ENCODE measurements at regions not wholly inside any gene's neighbourhood (a gene's known extent, or its start where the extent isn't known, plus 50 kb on each side); places are given as distances from the start of the nearest gene placed in this dataset.

- H3K27me3 ChIP-seq (ENCODE audit: control insufficient read depth in 1 of 2, insufficient read depth in 2 of 2, low read length in 2 of 2): no peaks in the 10 kb centered on the region
- H3K4me1 ChIP-seq (ENCODE audit: control insufficient read depth in 2 of 2, insufficient read depth in 2 of 2, low read length in 1 of 2): no peaks in the 10 kb centered on the region
- no peak overlapping the region for H3K27ac ChIP-seq (ENCODE audit: low read depth in 2 of 2, low read length in 1 of 2)
- H3K36me3 ChIP-seq (ENCODE audit: control insufficient read depth in 2 of 2, insufficient read depth in 2 of 2, low read length in 1 of 2): no peaks in the 10 kb centered on the region
- H3K9me3 ChIP-seq (ENCODE audit: control insufficient read depth in 2 of 2, insufficient read depth in 1 of 2, low read depth in 1 of 2, low read length in 1 of 2): no peaks in the 10 kb centered on the region
- no peak overlapping the region for H3K4me3 ChIP-seq (ENCODE audit: low read depth in 1 of 2, low read length in 2 of 2)
Measured at GRCh38 chr5:118176146-118176545, 812.2 kb downstream of the DTWD2 start.

- no peaks in the 10 kb centered on the region for H3K36me3 ChIP-seq (ENCODE audit: control insufficient read depth in 2 of 2, insufficient read depth in 2 of 2, low read length in 1 of 2)
- H3K27me3 ChIP-seq (ENCODE audit: control insufficient read depth in 1 of 2, insufficient read depth in 2 of 2, low read length in 2 of 2): no peaks in the 10 kb centered on the region
- 62 to 72% methylated on average over 3 of the region's 3 CpGs for WGBS, 2 donors
Measured at GRCh38 chr5:118174671-118175070, 813.7 kb downstream of the DTWD2 start.

DNA sequence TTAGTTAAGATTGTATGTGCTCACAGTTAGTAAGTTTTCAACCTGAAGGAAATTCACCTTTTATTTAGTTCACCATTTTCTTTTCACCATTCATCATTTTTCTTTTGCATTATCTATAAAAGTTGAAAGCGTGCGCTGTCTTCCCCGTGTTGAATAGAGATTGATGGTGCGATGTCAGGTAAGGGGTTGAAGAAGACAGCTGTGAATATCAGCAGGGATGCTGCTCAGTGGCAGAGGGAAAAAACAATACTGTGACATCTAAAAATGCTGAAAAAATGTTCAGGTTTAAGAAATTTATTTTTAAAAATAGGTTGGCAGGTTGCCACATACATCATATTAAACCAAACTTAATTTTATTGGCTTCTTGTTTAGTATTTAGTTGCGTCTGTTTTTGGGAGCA lies 815.0 kb downstream of the DTWD2 start:
- Histone ChIP-seq H3K36me3 (ENCODE audit: control insufficient read depth in 2 of 2, insufficient read depth in 2 of 2, low read length in 1 of 2) (no peaks in the 10 kb centered on the region), H3K27ac (ENCODE audit: low read depth in 2 of 2, low read length in 1 of 2) (no peak overlapping the region), H3K9me3 (ENCODE audit: control insufficient read depth in 2 of 2, insufficient read depth in 1 of 2, low read depth in 1 of 2, low read length in 1 of 2) (no peaks in the 10 kb centered on the region), H3K4me1 (ENCODE audit: control insufficient read depth in 2 of 2, insufficient read depth in 2 of 2, low read length in 1 of 2) (no peaks in the 10 kb centered on the region), H3K4me3 (ENCODE audit: low read depth in 1 of 2, low read length in 2 of 2) (no peak overlapping the region), H3K27me3 (ENCODE audit: control insufficient read depth in 1 of 2, insufficient read depth in 2 of 2, low read length in 2 of 2) (no peaks in the 10 kb centered on the region)
- WGBS, 2 donors: 89 to 90% methylated on average over 5 of the region's 5 CpGs

More at GRCh38 chr5:118174671-118175070, 813.7 kb downstream of the DTWD2 start:
- Histone ChIP-seq H3K27ac (ENCODE audit: low read depth in 2 of 2, low read length in 1 of 2) (no peak overlapping the region), H3K4me3 (ENCODE audit: low read depth in 1 of 2, low read length in 2 of 2) (no peak overlapping the region), H3K9me3 (ENCODE audit: control insufficient read depth in 2 of 2, insufficient read depth in 1 of 2, low read depth in 1 of 2, low read length in 1 of 2) (no peaks in the 10 kb centered on the region), H3K4me1 (ENCODE audit: control insufficient read depth in 2 of 2, insufficient read depth in 2 of 2, low read length in 1 of 2) (no peaks in the 10 kb centered on the region)

DNA sequence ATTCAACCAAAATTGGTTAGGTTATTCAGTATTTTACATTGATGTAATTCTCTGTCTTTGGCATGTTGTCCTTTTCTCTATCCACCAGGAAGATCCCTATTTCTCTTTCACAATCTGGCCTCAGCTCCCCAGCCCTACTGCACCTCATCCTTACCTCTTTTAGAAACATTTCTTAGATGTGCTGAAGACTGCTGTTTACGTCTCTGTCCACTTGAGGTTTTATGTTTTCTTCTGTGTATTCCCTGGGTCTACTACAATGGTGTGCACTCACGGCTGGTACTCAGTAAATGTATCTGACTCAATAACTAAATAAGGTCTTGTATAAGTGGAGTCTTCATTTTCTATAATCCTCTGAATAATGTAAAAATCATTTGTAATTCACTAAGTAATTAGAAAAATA lies 822.7 kb downstream of the DTWD2 start:
- Histone ChIP-seq H3K27me3 (ENCODE audit: control insufficient read depth in 1 of 2, insufficient read depth in 2 of 2, low read length in 2 of 2) (no peaks in the 10 kb centered on the region), H3K4me1 (ENCODE audit: control insufficient read depth in 2 of 2, insufficient read depth in 2 of 2, low read length in 1 of 2) (no peaks in the 10 kb centered on the region), H3K36me3 (ENCODE audit: control insufficient read depth in 2 of 2, insufficient read depth in 2 of 2, low read length in 1 of 2) (no peaks in the 10 kb centered on the region), H3K9me3 (ENCODE audit: control insufficient read depth in 2 of 2, insufficient read depth in 1 of 2, low read depth in 1 of 2, low read length in 1 of 2) (no peaks in the 10 kb centered on the region), H3K4me3 (ENCODE audit: low read depth in 1 of 2, low read length in 2 of 2) (no peak overlapping the region), H3K27ac (ENCODE audit: low read depth in 2 of 2, low read length in 1 of 2) (no peak overlapping the region)
- 87 to 89% methylated on average over 2 of the region's 2 CpGs for WGBS, 2 donors

- Histone ChIP-seq H3K4me1 (ENCODE audit: control insufficient read depth in 2 of 2, insufficient read depth in 2 of 2, low read length in 1 of 2) (no peaks in the 10 kb centered on the region), H3K27ac (ENCODE audit: low read depth in 2 of 2, low read length in 1 of 2) (no peak overlapping the region), H3K9me3 (ENCODE audit: control insufficient read depth in 2 of 2, insufficient read depth in 1 of 2, low read depth in 1 of 2, low read length in 1 of 2) (no peaks in the 10 kb centered on the region), H3K4me3 (ENCODE audit: low read depth in 1 of 2, low read length in 2 of 2) (no peak overlapping the region), H3K36me3 (ENCODE audit: control insufficient read depth in 2 of 2, insufficient read depth in 2 of 2, low read length in 1 of 2) (no peaks in the 10 kb centered on the region), H3K27me3 (ENCODE audit: control insufficient read depth in 1 of 2, insufficient read depth in 2 of 2, low read length in 2 of 2) (no peaks in the 10 kb centered on the region)
- 77 to 80% methylated on average over 5 of the region's 5 CpGs for WGBS, 2 donors
Measured at GRCh38 chr5:118156181-118156580, 832.2 kb downstream of the DTWD2 start.

DNA sequence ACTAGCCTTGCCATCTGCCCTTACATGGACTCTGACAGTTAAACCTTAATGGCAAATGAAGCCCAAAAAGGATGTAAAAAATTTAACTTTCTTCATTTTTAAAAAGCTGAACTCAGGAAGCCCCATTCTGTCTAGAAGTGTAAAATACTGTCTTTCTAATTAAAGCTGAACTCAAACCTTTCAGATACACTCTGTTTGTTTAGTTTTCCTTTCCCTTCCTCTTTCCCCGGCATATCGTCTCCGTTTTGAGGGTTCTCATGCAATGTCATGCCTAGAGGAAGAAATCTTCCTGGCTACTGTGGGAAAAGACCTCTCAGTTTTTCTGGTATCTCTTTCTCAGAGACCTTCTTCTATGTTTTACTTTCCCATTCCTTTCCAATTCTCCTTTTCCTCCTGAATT lies 841.5 kb downstream of the DTWD2 start:
- Histone ChIP-seq H3K36me3 (ENCODE audit: control insufficient read depth in 2 of 2, insufficient read depth in 2 of 2, low read length in 1 of 2) (no peaks in the 10 kb centered on the region), H3K27ac (ENCODE audit: low read depth in 2 of 2, low read length in 1 of 2) (no peak overlapping the region), H3K9me3 (ENCODE audit: control insufficient read depth in 2 of 2, insufficient read depth in 1 of 2, low read depth in 1 of 2, low read length in 1 of 2) (no peaks in the 10 kb centered on the region), H3K4me1 (ENCODE audit: control insufficient read depth in 2 of 2, insufficient read depth in 2 of 2, low read length in 1 of 2) (no peaks in the 10 kb centered on the region), H3K4me3 (ENCODE audit: low read depth in 1 of 2, low read length in 2 of 2) (no peak overlapping the region), H3K27me3 (ENCODE audit: control insufficient read depth in 1 of 2, insufficient read depth in 2 of 2, low read length in 2 of 2) (no peaks in the 10 kb centered on the region)
- WGBS, 2 donors: 64 to 82% methylated on average over 3 of the region's 3 CpGs

DNA sequence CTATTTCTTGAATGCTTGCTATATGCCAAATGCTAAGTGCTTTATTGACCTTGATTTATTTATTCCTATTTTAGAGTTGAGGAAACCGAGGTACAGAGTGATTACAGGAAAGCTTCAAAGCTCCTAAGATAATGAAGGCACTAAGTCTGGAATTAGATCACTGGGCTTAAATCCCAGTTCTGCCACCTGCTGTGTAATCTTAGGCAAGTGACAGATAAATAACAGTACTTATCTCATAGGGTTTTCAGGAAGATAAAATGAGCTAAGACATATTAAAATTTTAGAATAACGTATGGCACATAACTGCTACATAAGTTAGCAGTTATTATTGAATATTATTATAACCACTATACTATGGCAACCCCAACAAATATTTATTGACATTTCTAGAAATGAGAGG lies 843.8 kb downstream of the DTWD2 start:
- WGBS, 2 donors: 57 to 70% methylated on average over 2 of the region's 2 CpGs
- H3K4me1 ChIP-seq (ENCODE audit: control insufficient read depth in 2 of 2, insufficient read depth in 2 of 2, low read length in 1 of 2): no peaks in the 10 kb centered on the region
- no peaks in the 10 kb centered on the region for H3K36me3 ChIP-seq (ENCODE audit: control insufficient read depth in 2 of 2, insufficient read depth in 2 of 2, low read length in 1 of 2)
- no peaks in the 10 kb centered on the region for H3K9me3 ChIP-seq (ENCODE audit: control insufficient read depth in 2 of 2, insufficient read depth in 1 of 2, low read depth in 1 of 2, low read length in 1 of 2)
- H3K4me3 ChIP-seq (ENCODE audit: low read depth in 1 of 2, low read length in 2 of 2): no peak overlapping the region
- no peak overlapping the region for H3K27ac ChIP-seq (ENCODE audit: low read depth in 2 of 2, low read length in 1 of 2)
- no peaks in the 10 kb centered on the region for H3K27me3 ChIP-seq (ENCODE audit: control insufficient read depth in 1 of 2, insufficient read depth in 2 of 2, low read length in 2 of 2)

DNA sequence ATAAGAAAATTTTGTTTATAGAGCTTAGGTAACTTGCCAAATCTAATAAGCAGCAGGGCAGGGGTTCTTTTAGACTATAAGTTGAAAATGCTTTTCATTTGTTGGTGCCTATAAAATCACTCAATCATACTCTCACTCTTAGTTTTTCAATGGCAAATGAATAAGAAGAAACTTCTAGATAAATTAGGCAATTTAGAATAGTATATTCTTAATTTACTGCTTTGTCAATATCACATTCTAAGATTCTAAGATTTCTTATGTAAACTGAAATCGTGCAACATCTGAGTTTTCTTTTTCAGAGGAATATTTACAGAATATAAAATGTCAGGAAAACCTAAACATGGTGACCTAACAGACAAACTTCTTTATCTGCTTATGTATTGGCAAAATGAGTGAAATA lies 849.0 kb downstream of the DTWD2 start:
- Histone ChIP-seq H3K4me3 (ENCODE audit: low read depth in 1 of 2, low read length in 2 of 2) (no peak overlapping the region), H3K36me3 (ENCODE audit: control insufficient read depth in 2 of 2, insufficient read depth in 2 of 2, low read length in 1 of 2) (no peaks in the 10 kb centered on the region), H3K4me1 (ENCODE audit: control insufficient read depth in 2 of 2, insufficient read depth in 2 of 2, low read length in 1 of 2) (no peaks in the 10 kb centered on the region), H3K9me3 (ENCODE audit: control insufficient read depth in 2 of 2, insufficient read depth in 1 of 2, low read depth in 1 of 2, low read length in 1 of 2) (no peaks in the 10 kb centered on the region), H3K27me3 (ENCODE audit: control insufficient read depth in 1 of 2, insufficient read depth in 2 of 2, low read length in 2 of 2) (no peaks in the 10 kb centered on the region), H3K27ac (ENCODE audit: low read depth in 2 of 2, low read length in 1 of 2) (no peak overlapping the region)
- 22 to 33% methylated on average over 1 of the region's 1 CpG for WGBS, 2 donors

DNA sequence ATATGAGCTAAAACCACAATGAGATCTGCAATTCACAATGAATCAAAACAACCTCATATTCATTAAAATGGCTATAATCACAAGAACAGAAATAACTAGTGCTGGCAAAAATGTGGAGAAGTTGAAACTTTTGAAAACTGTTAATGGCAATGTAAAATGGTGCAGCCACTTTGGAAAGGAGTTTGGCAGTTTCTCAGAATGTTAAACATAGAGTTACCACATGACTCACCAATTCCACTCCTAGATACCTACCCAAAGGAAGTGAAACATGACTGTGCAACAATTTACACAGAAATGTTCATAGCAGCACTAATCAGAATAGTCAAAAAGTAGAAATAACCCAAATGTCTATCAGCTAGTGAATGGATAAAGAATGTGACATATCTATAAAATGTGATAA lies 862.2 kb downstream of the DTWD2 start:
- H3K36me3 ChIP-seq (ENCODE audit: control insufficient read depth in 2 of 2, insufficient read depth in 2 of 2, low read length in 1 of 2): no peaks in the 10 kb centered on the region
- H3K27me3 ChIP-seq (ENCODE audit: control insufficient read depth in 1 of 2, insufficient read depth in 2 of 2, low read length in 2 of 2): no peaks in the 10 kb centered on the region
- H3K4me1 ChIP-seq (ENCODE audit: control insufficient read depth in 2 of 2, insufficient read depth in 2 of 2, low read length in 1 of 2): no peaks in the 10 kb centered on the region
- no peak overlapping the region for H3K4me3 ChIP-seq (ENCODE audit: low read depth in 1 of 2, low read length in 2 of 2)
- no peak overlapping the region for H3K27ac ChIP-seq (ENCODE audit: low read depth in 2 of 2, low read length in 1 of 2)
- no peaks in the 10 kb centered on the region for H3K9me3 ChIP-seq (ENCODE audit: control insufficient read depth in 2 of 2, insufficient read depth in 1 of 2, low read depth in 1 of 2, low read length in 1 of 2)

GRCh38 chr5:118125687-118126086 lies 862.7 kb downstream of the DTWD2 start:
- Histone ChIP-seq H3K27ac (ENCODE audit: low read depth in 2 of 2, low read length in 1 of 2) (no peak overlapping the region), H3K4me1 (ENCODE audit: control insufficient read depth in 2 of 2, insufficient read depth in 2 of 2, low read length in 1 of 2) (no peaks in the 10 kb centered on the region), H3K36me3 (ENCODE audit: control insufficient read depth in 2 of 2, insufficient read depth in 2 of 2, low read length in 1 of 2) (no peaks in the 10 kb centered on the region), H3K4me3 (ENCODE audit: low read depth in 1 of 2, low read length in 2 of 2) (no peak overlapping the region), H3K9me3 (ENCODE audit: control insufficient read depth in 2 of 2, insufficient read depth in 1 of 2, low read depth in 1 of 2, low read length in 1 of 2) (no peaks in the 10 kb centered on the region), H3K27me3 (ENCODE audit: control insufficient read depth in 1 of 2, insufficient read depth in 2 of 2, low read length in 2 of 2) (no peaks in the 10 kb centered on the region)
- 79 to 81% methylated on average over 4 of the region's 4 CpGs for WGBS, 2 donors
